GM19043 (cell line): ENCODE measurements at regions not wholly inside any gene's neighbourhood (a gene's known extent, or its start where the extent isn't known, plus 50 kb on each side); places are given as distances from the start of the nearest gene placed in this dataset.
"Not testable (repeated sequence)": the region's sequence is repeated elsewhere in the genome, so short reads cannot be mapped to it uniquely, and the experiment has no call there.

ENCODE experiments used
- ATAC-seq: cut with Tn5 transposase; IDR thresholded peaks from one replicate; pipeline ENCODE4 v1.9.1; 2021; ENCODE audit warnings: low read depth; ENCODE audit not compliant: unreplicated experiment

DNA sequence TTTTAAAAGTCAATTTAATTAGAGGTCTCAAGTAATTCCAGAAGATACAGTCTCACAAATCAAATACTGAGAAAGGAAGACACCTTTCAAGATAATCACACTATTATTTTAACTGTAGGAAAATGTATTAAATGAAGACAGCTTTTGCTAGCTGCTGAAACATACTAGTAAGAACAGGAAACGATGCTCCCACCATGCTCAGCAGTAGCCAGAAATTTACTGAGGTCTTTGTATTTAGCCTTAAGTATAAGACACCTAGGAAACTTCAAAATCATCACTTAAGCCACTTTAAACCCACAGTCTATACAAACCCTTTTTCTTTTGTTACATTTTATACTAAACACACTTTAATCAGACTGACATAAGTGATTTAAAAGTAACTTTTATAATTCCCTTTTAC lies 72.7 kb upstream of the NPIPB12 start:
- ATAC-seq = not testable (repeated sequence)

GRCh38 chr16:29581764-29582163 lies 75.6 kb upstream of the NPIPB12 start:
- not testable (repeated sequence) for ATAC-seq

DNA sequence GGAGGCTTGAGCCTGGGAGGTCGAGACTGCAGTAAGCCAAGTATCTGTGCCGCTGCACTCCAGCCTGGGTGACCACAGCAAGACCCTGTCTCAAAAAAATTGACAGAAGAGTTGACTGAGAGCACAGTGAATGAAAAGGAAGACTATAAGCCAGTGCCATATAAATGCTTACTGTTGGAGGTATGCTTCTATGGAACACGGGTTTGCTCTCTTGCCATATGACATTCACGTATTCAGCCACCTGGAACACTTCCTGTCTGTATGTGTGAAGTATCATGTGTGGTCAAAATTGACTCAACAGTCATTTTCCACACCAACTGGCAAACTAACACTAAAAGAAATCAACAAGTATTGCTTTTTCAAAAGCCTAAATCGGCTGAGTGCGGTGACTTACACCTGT lies 71.1 kb upstream of the SPN start:
- not testable (repeated sequence) for ATAC-seq

- peak; percentile 53 for ATAC-seq
Measured at GRCh38 chr16:29594269-29594925, 68.7 kb upstream of the SPN start.

GRCh38 chr16:29594926-29595838 lies 67.9 kb upstream of the SPN start:
- peak; percentile 52 for ATAC-seq

- not testable (repeated sequence) for ATAC-seq
Measured at GRCh38 chr16:29597030-29597429, 66.0 kb upstream of the SPN start.

DNA sequence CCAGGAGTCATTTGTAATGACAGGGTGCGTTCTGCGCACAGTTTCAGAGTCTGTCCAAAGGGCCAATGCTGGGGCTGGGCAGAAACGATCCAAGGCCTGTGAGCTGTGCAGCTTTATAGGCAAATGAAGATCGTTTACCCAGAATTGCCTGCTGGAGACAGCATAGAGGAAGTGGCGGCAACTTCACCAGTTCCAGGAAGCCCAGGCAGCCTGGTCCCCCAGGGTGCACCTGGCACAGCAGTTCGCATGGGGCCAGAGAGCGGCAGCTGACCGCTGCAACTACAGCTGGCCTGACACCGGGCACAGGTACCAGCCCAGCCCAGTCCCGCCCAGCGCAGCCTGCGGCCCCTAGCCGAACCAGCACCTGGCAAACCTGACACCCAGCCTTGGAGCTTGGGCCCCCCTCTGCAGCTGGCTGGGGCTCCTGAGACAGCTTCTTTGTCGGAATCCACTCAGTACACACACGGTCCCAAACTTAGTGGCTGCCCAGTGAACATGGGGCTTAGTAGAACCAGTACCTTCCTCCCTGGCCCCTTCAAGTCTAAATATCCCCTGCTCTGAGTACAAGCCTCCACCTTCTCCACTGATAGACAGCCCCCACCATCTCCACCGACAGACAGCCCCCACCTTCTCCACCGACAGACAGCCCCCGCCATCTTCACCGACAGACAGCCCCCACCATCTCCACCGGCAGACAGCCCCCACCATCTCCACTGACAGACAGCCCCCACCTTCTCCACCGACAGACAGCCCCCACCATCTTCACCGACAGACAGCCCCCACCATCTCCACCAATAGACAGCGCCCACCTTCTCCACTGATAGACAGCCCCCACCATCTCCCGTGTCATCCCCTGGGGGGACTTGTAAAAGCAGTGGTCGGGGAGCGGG lies 62.7 kb upstream of the SPN start:
- ATAC-seq = not testable (repeated sequence)

DNA sequence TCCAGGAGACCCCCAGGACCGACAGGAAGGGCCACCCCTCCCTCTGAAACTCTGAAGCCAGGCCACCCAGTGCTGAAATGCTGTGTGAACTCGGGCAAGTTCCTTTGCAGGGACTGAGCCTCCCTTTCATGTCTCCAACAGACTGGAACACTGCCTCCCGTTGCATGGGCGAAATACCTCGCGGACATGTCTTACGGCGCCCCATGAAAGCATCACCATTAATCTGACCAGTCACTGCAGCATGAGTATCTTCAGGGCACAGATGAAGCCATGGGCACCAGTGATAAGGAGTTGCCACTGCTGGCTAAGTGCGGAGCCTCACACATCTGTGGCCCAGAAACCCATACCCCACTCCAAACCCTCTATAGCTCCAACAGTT lies 60.8 kb upstream of the SPN start:
- not testable (repeated sequence) for ATAC-seq

GRCh38 chr16:29602683-29603088 lies 60.4 kb upstream of the SPN start:
- ATAC-seq = not testable (repeated sequence)

DNA sequence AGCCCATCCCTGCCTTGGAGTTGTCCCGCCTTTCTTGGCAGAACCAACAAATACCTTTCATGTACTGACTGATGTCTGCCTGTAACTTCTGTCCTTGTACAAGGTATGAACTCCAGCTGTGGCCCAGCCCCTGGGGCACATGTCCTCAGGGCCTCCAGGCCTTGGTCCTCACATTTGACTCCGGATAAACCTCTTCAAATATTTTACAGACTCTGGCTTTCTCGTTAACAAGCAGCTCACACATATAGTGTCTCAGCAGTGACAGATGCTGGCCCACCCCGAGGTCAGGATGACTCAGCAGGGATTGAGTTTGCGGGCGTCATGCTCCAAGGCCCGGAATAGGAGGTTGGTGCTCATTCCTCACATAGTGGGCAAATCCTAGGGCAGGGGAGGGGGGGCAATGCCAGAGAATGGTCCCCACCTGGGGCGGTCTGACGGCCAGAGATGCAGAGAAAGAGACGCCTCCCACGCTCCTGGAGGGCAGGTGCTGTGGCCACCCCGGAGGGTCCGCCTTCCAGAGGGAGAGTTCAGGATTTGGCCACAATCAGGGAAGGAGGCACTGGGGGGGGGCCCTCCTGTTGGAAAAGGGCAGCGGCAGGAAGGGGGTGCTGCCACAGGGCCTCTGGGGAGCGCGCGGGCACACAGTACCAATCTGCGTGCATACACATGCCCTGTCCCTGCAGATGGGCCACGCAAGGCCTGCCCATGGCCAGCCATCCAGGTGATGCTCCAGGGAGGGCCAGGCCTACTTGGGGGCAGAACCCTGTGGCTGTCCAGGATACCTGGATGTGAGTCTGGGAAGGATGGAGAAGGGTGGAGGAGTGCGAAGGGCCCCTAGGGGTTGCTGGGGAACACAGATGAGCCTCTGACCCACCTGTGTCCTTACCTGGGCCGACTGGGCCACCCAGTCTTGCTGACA lies 58.2 kb upstream of the SPN start:
- ATAC-seq = not testable (repeated sequence)

DNA sequence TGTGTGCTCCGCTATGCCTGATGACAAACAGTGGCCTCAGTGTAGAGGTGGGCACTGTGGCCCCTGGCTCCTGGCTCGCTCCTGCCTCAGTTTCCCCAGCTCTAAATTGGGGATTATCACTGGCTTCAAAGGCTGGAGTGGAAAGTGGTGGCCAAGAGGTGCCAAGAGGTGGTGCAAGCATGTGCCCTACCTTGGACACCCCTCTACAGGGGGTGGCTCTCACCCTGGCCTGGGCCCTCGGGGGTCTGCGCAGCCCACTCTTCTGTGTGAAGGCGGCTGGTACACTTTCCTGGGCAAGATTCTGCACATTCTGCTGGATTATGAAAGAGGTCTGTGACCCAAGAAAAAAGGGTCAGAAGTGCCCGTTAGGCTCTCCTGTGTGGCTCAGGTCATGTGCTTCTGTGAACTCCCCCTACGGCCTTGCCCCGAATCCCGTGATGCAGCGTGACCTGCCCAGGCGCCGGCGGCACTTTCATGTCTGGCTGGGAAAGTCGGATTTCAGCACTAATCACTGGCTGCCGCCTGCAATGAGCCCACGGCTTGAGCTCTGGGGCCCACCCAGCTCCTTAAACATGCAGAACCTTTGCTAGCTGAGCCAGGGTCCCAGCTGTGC lies 57.3 kb upstream of the SPN start:
- not testable (repeated sequence) for ATAC-seq

DNA sequence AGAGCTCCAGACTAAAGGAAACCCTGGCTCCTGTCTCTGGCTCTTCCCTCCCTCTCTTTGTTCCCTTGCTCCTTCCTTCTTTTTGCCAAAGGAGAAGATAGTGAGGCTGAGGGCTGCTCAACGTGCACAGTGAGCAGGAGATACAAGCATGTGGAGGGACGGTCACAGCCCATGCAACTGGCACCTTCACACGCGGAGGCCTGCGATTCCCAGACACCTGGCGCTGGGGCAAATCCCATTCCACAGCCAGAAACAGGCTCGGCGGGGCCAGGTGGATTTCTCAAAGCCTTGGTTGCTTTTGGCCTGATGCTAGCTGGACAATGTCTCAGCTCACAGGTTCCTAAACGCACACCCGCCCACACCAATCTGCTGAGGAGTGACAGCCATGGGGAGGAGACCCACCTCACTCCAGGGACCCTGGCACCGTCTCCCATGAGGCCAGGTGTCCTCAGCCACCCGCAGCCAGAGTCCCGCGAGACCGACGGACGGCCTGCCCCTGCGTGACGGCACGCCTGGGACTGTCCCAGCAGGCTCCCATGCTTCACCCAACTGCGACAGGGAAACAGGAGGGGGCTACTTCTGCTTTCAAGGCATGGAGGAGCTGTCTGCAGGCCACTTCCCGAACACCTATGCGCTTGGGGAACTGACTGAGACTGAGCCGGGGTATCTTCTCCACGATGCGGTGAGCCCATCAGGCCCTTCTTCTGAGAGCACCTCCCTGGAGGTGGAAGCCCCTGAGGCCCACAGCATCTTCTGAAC lies 56.2 kb upstream of the SPN start:
- ATAC-seq = peak; percentile 47

- ATAC-seq = not testable (repeated sequence)
Measured at GRCh38 chr16:29607428-29607823, 55.6 kb upstream of the SPN start.

GRCh38 chr16:29612381-29613306 lies 50.4 kb upstream of the SPN start:
- ATAC-seq = not testable (repeated sequence)
